B cell (primary cell): ENCODE measurements at regions not wholly inside any gene's neighbourhood (a gene's known extent, or its start where the extent isn't known, plus 50 kb on each side); places are given as distances from the start of the nearest gene placed in this dataset.

Experiments
- ATAC-seq: fragments of 200-7000 bp; cut with Tn5 transposase; one replicate; pipeline ENCODE4 v1.10.0; 2021; ENCODE audit warnings: low read depth, mild to moderate bottlenecking, moderate number of reproducible peaks, moderate library complexity
- CTCF ChIA-PET: fragments of 350-600 bp; sonication (Branson Sonifier 250); formaldehyde crosslinking; loops from one replicate; lab custom pipeline; 2021; ENCODE audit warnings: antibody characterized with exemption, inconsistent platforms; lab: Charles Lee
- POLR2A ChIA-PET: fragments of 350-600 bp; sonication (Branson Sonifier 250); formaldehyde crosslinking; loops from one replicate; lab custom pipeline; 2021; ENCODE audit warnings: antibody characterized with exemption; lab: Charles Lee
- DNase-seq: peaks from one replicate; pipeline ENCODE4 v3.0.0; 2013
- H2AFZ ChIP-seq: 2 replicates; pipeline ENCODE4 v1.6.1; 2012; ENCODE audit warnings: mild to moderate bottlenecking, low read depth, low read length; ENCODE audit not compliant: insufficient read depth, poor library complexity, severe bottlenecking
- H3K27ac ChIP-seq, 2 donors: 1 replicate in 1 of 2; 2 replicates in 1 of 2; pipeline ENCODE4 v1.5.1; 2012 to 2013; ENCODE audit warnings: low read length in 2 of 2, mild to moderate bottlenecking in 2 of 2, moderate library complexity in 1 of 2
- H3K27me3 ChIP-seq, 4 experiments: fragments of 200-600 bp in 1 of 4; sonication (generic) in 1 of 4; replicated peaks in 1 of 4; 1 replicate in 2 of 4; 2 replicates in 2 of 4; pipeline versions ENCODE4 v1.6.1 to v1.7.0; 2013 to 2016; ENCODE audit warnings: low read length in 3 of 4, mild to moderate bottlenecking in 2 of 4, mixed read lengths in 1 of 4, moderate library complexity in 1 of 4; ENCODE audit not compliant: insufficient read depth in 4 of 4, control insufficient read depth in 3 of 4; ENCODE audit errors: control extremely low read depth in 1 of 4
- H3K36me3 ChIP-seq, 2 experiments: replicated peaks in 1 of 2; 1 replicate in 1 of 2; 2 replicates in 1 of 2; pipeline versions ENCODE4 v1.6.1 to v1.7.1; 2013; ENCODE audit warnings: low read length in 1 of 2; ENCODE audit not compliant: insufficient read depth in 2 of 2, control insufficient read depth in 1 of 2; ENCODE audit errors: control extremely low read depth in 1 of 2, extremely low read depth in 1 of 2
- H3K4me1 ChIP-seq, 2 donors: fragments of 200-600 bp in 1 of 2; sonication (generic) in 1 of 2; 1 replicate in 1 of 2; 2 replicates in 1 of 2; pipeline versions ENCODE4 v1.5.1 to v1.6.1; 2013 to 2017; ENCODE audit warnings: low read length in 2 of 2; ENCODE audit not compliant: control insufficient read depth in 2 of 2, insufficient read depth in 2 of 2
- H3K4me2 ChIP-seq: replicated peaks from 2 replicates; pipeline ENCODE3; 2012; ENCODE audit warnings: mild to moderate bottlenecking, low read depth, low read length; ENCODE audit not compliant: poor library complexity, severe bottlenecking
- H3K4me3 ChIP-seq, 5 experiments: fragments of 200-600 bp in 1 of 5; sonication (generic) in 1 of 5; 1 replicate in 3 of 5; 2 replicates in 2 of 5; pipeline versions ENCODE4 v1.5.1 to v1.7.0; 2011 to 2016; ENCODE audit warnings: low read length in 4 of 5, mild to moderate bottlenecking in 4 of 5, low read depth in 2 of 5, control low read depth in 1 of 5, moderate library complexity in 1 of 5; ENCODE audit not compliant: insufficient read depth in 1 of 5; ENCODE audit errors: control extremely low read depth in 1 of 5, extremely low read depth in 1 of 5
- H3K79me2 ChIP-seq: fragments of 200-600 bp; sonication (generic); one replicate; pipeline ENCODE4 v1.6.0; 2016; ENCODE audit warnings: low read length; ENCODE audit not compliant: control insufficient read depth, insufficient read depth
- H3K9ac ChIP-seq: fragments of 200-600 bp; sonication (generic); 2 replicates; pipeline ENCODE4 v1.6.1; 2017; ENCODE audit warnings: mild to moderate bottlenecking, low read length, moderate library complexity
- H3K9me3 ChIP-seq, 3 donors: one replicate each; pipeline versions ENCODE4 v1.6.1 to v1.7.1; 2013; ENCODE audit warnings: low read length in 2 of 3; ENCODE audit not compliant: control insufficient read depth in 2 of 3, insufficient read depth in 1 of 3; ENCODE audit errors: control extremely low read depth in 1 of 3
- H4K20me1 ChIP-seq: 2 replicates; pipeline ENCODE4 v1.6.0; 2012; ENCODE audit warnings: mild to moderate bottlenecking, low read length; ENCODE audit not compliant: insufficient read depth, control insufficient read depth, poor library complexity, severe bottlenecking
- H3K27ac Mint-ChIP-seq: one replicate; pipeline ENCODE4 v1.8.0; 2021; ENCODE audit warnings: mixed read lengths
- H3K27me3 Mint-ChIP-seq: one replicate; pipeline ENCODE4 v1.8.0; 2021; ENCODE audit warnings: mixed read lengths
- H3K4me1 Mint-ChIP-seq: one replicate; pipeline ENCODE4 v1.8.0; 2021; ENCODE audit warnings: mixed read lengths
- H3K4me3 Mint-ChIP-seq: one replicate; pipeline ENCODE4 v1.8.0; 2021; ENCODE audit warnings: mixed read lengths
- H3K9me3 Mint-ChIP-seq: one replicate; pipeline ENCODE4 v1.8.0; 2022; ENCODE audit warnings: mixed read lengths; ENCODE audit not compliant: insufficient read depth
- CTCF ChIP-seq: fragments of 200-600 bp; IDR thresholded peaks from one replicate; pipeline ENCODE4 v1.8.0; 2022; ENCODE audit warnings: antibody characterized with exemption, mild to moderate bottlenecking
- EZH2 ChIP-seq: IDR thresholded peaks from 2 replicates; pipeline ENCODE4 v1.6.1; 2012; ENCODE audit warnings: borderline replicate concordance, low read depth, mild to moderate bottlenecking, moderate library complexity, low read length; ENCODE audit not compliant: insufficient read depth, poor library complexity, severe bottlenecking
- WGBS: methylation state at CpG from one replicate; pipeline ENCODE4 v1.1.5; 2013; ENCODE audit warnings: missing lambda C conversion rate; ENCODE audit not compliant: insufficient coverage; 5-methylcytosine and 5-hydroxymethylcytosine counted together
- intact Hi-C: fragments of 100-400 bp; cut with micrococcal nuclease; formaldehyde crosslinking; loops from one replicate; pipeline ENCODE4 v1.10.0; 2022

- peaks cover 0 to 3% (median 2%) of the 10 kb centered on the region in 3 donors for H3K9me3 ChIP-seq
- Mint-ChIP-seq H3K4me1 (no peaks in the 10 kb centered on the region), H3K27me3 (no peaks in the 10 kb centered on the region), H3K9me3 (peaks cover 11% of the 10 kb centered on the region), H3K4me3 (no peak overlapping the region), H3K27ac (no peak overlapping the region)
- H3K36me3 ChIP-seq, result no peaks in the 10 kb centered on the region
- no peak overlapping the region for H3K27ac ChIP-seq
- H3K4me2 ChIP-seq, result no peak overlapping the region
- ATAC-seq (no peak), DNase-seq (no peak)
- ChIA-PET CTCF (no interaction called here), POLR2A (no interaction called here)
- no peak overlapping the region for H3K9ac ChIP-seq
- no peaks in the 10 kb centered on the region for H4K20me1 ChIP-seq
- H2AFZ ChIP-seq, result no peak overlapping the region
- no peaks in the 10 kb centered on the region for H3K79me2 ChIP-seq
- H3K4me3 ChIP-seq, result no peak overlapping the region
- H3K27me3 ChIP-seq, result no peaks in the 10 kb centered on the region
- intact Hi-C loops, result no loop called here
- no peaks in the 10 kb centered on the region for H3K4me1 ChIP-seq
- no peak for TF ChIP-seq EZH2
- TF ChIP-seq CTCF, result no peak
Measured at GRCh38 chr1:101613546-101613945, 376.7 kb downstream of the S1PR1 start.

- Histone ChIP-seq H3K79me2 (no peaks in the 10 kb centered on the region), H3K9ac (no peak overlapping the region), H2AFZ (no peak overlapping the region), H3K4me3 (no peak overlapping the region), H4K20me1 (no peaks in the 10 kb centered on the region), H3K4me1 (no peaks in the 10 kb centered on the region), H3K36me3 (no peaks in the 10 kb centered on the region), H3K27ac (no peak overlapping the region), H3K9me3 (no peaks in the 10 kb centered on the region), H3K27me3 (no peaks in the 10 kb centered on the region), H3K4me2 (no peak overlapping the region)
- ATAC-seq (no peak), DNase-seq (no peak)
- TF ChIP-seq CTCF, result no peak
- TF ChIP-seq EZH2, result no peak
- no peaks in the 10 kb centered on the region for H3K4me1 Mint-ChIP-seq
- 96% methylated on average over 4 of the region's 5 CpGs for WGBS
- peaks cover 19% of the 10 kb centered on the region for H3K27me3 Mint-ChIP-seq
- intact Hi-C loops, result no loop called here
- POLR2A ChIA-PET, result no interaction called here
- H3K9me3 Mint-ChIP-seq, result no peaks in the 10 kb centered on the region
- H3K4me3 Mint-ChIP-seq, result no peak overlapping the region
- no peak overlapping the region for H3K27ac Mint-ChIP-seq
- CTCF ChIA-PET, result no interaction called here
Measured at GRCh38 chr1:101618900-101619299, 377.8 kb downstream of the OLFM3 start.
